ENCODE measurements at regions not wholly inside any gene's neighbourhood (a gene's known extent, or its start where the extent isn't known, plus 50 kb on each side); places are given as distances from the start of the nearest gene placed in this dataset.
"Not testable (repeated sequence)": the region's sequence is repeated elsewhere in the genome, so short reads cannot be mapped to it uniquely, and the experiment has no call there.

- DNase-seq (ENCODE audit: low read depth in 3 of 3, low spot score in 2 of 3), result no peak
Measured at GRCh38 chr1:56285554-56286402, 293.6 kb downstream of the PLPP3 start.

DNA sequence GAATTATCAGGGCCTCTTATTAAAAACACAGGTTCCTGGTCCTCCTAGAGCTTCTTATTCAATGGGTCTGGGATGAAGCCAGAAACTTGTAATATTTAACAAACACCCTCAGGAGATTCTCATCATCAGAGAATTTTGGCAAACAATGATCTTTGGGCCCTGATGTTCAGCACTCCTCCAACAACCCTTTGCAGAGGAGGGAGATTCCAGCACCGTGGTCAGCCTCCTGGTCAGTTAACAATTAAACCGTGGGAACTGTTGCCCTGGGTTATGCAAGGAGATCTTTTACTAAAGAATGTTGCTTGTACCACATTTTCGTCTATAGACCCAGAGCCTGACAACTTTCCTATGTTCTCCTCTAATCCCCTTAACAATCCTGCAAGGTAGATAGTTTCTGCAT, 294.4 kb downstream of the PLPP3 start:
- DNase-seq (ENCODE audit: low read depth in 3 of 3, low spot score in 2 of 3), result no peak

DNA sequence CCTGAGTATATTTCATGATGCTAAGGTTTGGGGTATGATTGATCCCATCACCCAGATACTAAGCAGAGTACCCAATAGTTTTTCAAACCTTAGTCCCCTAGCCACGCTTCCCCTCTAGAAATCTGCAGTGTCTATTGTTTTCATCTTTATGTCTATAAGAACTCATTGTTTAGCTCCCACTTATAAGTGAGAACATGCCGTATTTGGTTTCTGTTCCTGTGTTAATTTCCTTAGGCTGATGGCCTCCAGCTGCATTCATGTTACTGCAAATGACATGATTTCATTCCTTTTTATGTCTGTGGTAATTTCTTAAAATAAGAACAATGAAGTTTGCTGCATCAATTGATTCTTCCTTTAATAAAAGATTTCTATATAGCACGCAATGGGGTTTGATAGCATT, 301.3 kb downstream of the PLPP3 start:
- no peak for DNase-seq (ENCODE audit: low read depth in 3 of 3, low spot score in 2 of 3)

DNA sequence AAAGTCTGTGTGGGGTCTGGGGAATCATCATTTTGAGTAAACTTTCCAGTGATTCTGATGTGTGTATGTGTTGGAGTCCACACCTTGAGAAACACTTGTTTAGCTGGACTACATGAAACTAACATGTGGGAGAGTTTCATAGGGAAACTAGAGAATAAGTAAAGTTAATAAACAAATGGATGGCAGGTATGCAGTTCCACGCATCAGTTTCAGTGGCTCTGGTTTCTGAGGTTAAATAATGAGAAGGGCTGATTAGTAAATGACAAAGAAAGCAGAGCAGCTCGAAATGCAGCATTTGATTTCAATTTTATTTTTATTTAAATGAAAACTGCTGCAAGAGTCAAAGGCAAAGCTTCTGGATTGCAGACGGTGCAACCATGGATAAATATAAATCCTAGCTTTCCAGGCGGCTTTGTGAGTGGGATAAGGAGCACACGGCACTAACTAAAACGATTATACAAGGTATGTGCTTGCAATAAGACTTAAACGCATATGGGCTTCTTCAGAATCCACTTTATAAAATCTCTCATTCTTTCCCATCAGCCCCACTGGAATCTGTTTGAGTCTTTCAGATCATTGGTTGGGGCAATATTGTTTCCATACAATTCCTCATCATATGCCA, 310.7 kb downstream of the PLPP3 start:
- DNase-seq (ENCODE audit: low read depth in 3 of 3, low spot score in 2 of 3), result no peak

DNA sequence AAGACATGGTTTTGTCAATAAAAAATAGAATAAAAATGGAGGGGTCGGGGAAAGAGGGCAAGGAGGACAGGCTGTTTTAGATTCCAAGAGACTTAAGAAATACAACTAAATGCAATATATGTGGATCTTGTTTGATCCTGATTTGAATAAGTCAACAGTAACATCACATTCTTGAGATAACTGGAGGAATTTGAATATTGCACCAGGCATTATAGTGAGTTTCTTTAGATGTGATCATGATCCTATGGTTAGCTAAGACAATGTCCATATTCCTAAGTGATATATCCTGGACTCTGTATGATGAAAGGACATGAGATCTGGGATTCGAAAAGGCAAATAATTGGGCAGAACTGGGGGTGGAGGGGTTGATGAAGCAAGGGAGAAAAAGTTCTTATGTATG, 311.8 kb downstream of the PLPP3 start:
- DNase-seq (ENCODE audit: low read depth in 3 of 3, low spot score in 2 of 3), result no peak

- DNase-seq (ENCODE audit: low read depth in 3 of 3, low spot score in 2 of 3), result no peak
Measured at GRCh38 chr1:56266359-56266758, 313.0 kb downstream of the PLPP3 start.

DNA sequence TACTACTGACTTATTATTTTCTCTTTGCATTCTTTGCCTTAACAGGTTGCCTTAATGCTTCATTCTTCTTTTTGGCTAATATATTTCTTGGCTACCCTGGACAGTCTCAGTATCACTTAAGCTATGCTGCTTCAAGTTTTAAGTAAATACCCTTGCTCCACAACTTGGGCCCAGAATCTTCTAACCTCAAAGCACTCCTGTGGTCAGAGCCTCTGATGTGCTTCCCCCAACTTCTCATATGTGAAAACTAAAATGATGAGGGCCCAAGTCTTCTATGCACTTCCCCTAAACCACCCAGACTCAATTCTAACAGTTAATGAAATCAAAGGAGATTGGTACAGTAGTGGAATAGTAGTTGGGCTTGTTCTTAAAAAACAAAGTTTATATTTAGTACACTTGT, 314.1 kb downstream of the PLPP3 start:
- DNase-seq (ENCODE audit: low read depth in 3 of 3, low spot score in 2 of 3), result no peak

- no peak for DNase-seq (ENCODE audit: low read depth in 3 of 3, low spot score in 2 of 3)
Measured at GRCh38 chr1:56263908-56264307, 315.5 kb downstream of the PLPP3 start.

DNA sequence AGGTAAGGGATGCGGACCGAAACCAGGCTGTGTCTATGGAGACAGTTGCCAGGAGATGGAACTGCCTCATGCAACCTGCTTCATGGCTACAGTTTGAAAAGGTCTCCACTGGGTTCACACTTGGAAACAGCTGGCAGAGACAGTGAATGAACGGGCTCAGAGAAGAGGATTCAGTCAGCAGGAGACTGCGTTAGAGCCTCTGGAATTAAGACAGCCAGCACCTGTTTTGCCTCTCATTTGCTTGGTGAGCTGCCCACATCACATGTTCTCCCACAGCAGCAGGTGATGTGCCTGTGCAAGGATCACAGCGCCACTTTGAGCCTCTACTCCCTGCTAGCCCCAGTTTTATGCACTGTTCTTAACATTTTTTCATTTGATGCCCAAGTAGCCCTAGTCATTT, 321.0 kb downstream of the PLPP3 start:
- no peak for DNase-seq (ENCODE audit: low read depth in 3 of 3, low spot score in 2 of 3)

DNA sequence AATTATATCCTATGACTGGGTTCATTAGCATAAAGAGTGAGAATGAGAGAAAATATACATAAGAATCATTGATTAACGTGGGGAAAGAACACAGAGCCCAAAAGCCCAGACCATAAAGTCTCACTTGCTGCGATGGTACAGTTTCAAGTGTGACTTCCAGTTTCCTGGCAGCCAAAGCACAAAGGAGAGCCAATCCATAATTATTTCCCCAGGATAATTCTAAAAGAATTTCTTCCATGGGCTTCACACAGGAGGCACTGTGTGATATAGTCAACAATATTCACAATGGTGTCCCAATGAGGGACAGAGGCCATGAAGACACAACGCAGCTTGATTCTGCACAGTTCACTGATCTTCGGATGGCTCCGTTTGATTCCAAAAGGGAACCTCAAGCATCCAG, 321.6 kb downstream of the PLPP3 start:
- DNase-seq (ENCODE audit: low read depth in 3 of 3, low spot score in 2 of 3), result no peak

GRCh38 chr1:56256153-56257000, 323.0 kb downstream of the PLPP3 start:
- DNase-seq (ENCODE audit: low read depth in 3 of 3, low spot score in 2 of 3), result no peak

- no peak for DNase-seq (ENCODE audit: low read depth in 3 of 3, low spot score in 2 of 3)
Measured at GRCh38 chr1:56255516-56256152, 323.7 kb downstream of the PLPP3 start.

DNA sequence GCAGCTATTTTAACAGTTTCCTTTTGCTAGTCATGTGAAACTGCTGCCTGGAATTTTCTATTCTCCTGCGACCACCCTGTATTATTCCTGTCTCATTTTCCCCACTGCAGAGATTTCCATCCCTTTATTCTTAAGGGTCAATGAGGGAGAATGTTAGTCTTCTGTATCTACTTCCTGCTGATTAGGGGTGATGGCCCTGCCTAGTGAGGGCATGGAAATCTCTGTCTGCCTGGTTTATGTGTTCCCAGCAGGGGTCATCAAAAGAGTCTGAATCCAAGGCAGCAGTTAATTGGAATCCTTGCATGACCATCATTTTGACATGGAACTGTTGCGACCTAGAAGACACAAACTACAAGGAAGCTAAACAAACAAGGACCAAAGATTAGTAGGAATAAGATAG, 325.2 kb downstream of the PLPP3 start:
- no peak for DNase-seq (ENCODE audit: low read depth in 3 of 3, low spot score in 2 of 3)

DNA sequence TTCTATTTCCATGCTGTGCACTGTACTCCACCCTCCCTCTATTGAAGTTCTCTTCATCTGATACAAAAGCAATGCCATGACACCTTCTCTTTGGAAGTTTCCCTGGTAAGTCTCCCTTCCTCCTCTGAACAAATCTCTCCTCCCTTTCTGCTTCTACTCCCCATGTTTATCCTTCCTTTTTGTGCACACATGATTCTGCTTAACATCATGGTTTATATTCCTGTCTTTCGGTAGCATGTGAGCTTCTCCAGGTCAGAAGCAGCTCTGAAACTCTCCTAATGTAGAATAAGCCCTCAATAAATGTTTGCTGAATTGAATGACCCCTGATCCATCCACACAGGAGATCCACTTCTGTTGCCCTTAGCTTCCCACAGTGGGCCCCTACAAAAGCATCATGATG, 328.6 kb downstream of the PLPP3 start:
- no peak for DNase-seq (ENCODE audit: low read depth in 3 of 3, low spot score in 2 of 3)

GRCh38 chr1:56249234-56249633, 330.1 kb downstream of the PLPP3 start:
- DNase-seq (ENCODE audit: low read depth in 3 of 3, low spot score in 2 of 3), result no peak

- no peak for DNase-seq (ENCODE audit: low read depth in 3 of 3, low spot score in 2 of 3)
Measured at GRCh38 chr1:56248138-56248537, 331.2 kb downstream of the PLPP3 start.

DNA sequence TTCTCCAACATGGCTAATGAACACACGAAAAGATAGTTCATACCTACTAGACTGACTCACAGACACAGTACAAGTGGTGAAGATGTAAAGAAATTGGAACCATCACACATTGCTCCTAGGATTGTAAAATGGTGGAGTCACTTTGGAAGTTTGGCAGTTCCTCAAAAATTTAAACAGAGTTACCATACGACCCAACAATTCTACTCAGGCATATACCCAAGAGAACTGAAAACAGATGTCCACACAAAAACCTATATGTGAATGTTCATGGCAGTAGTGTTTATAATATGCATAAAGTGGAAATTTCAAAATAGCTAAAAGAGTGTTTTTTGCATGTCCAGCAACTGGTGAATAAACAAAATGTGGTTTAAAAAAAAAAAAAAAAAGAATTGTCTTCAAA, 332.6 kb downstream of the PLPP3 start:
- not testable (repeated sequence) for DNase-seq (ENCODE audit: low read depth in 3 of 3, low spot score in 2 of 3)

- no peak for DNase-seq (ENCODE audit: low read depth in 3 of 3, low spot score in 2 of 3)
Measured at GRCh38 chr1:56240400-56240799, 339.0 kb downstream of the PLPP3 start.

DNA sequence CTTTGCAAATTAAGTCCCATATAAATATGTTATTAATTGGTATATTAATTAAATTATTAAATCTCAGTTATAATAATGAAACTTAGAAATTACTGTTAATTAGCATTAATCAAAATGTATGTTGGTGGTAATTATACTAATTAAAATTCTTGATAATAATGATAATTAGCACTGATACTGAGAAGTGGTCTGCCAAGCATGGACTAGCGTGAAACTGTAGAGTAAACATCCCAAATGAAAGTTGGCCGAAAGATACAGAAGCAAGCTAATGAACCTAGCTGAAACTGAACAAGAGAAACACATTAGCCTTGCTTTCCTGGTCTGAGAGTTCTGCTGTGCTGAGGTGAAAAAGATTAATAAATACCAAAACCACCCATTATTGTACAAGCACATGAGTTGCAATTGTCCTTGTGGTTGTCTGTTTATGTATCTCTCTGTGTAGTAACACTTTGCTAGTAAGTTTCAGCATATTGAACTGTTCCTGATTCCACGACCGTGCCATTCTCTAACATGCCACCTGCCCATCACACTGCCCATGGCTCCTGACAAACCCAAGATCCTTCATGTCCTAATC, 341.8 kb downstream of the PLPP3 start:
- no peak for DNase-seq (ENCODE audit: low read depth in 3 of 3, low spot score in 2 of 3)

- no peak for DNase-seq (ENCODE audit: low read depth in 3 of 3, low spot score in 2 of 3)
Measured at GRCh38 chr1:56236688-56237087, 342.7 kb downstream of the PLPP3 start.

Data from right renal cortex interstitium (tissue), 3 donors.